SK-N-SH (cell line): ENCODE measurements at regions not wholly inside any gene's neighbourhood (a gene's known extent, or its start where the extent isn't known, plus 50 kb on each side); places are given as distances from the start of the nearest gene placed in this dataset.

Experiments used
- CTCF ChIA-PET: fragments of 300-600, 350-600 bp; formaldehyde crosslinking; extraction: SDS; loops from one replicate; lab custom pipeline; 2021; lab: Yijun Ruan, JAX
- POLR2A ChIA-PET: fragments of 350-600 bp; sonication (Branson Sonifier 250); formaldehyde crosslinking; extraction: SDS; loops from one replicate; lab custom pipeline; 2020; ENCODE audit warnings: antibody characterized with exemption, inconsistent platforms; lab: Yijun Ruan, JAX
- DNase-seq: peaks from one replicate; pipeline ENCODE4 v3.0.0; 2012
- H2AFZ ChIP-seq: fragments of 200-600 bp; sonication (generic); 2 replicates; pipeline ENCODE4 v1.8.1; 2016; ENCODE audit warnings: antibody characterized with exemption, mild to moderate bottlenecking, low read depth
- H3F3A ChIP-seq: fragments of 200-600 bp; sonication (generic); replicated peaks from 2 replicates; pipeline ENCODE3; 2016; ENCODE audit warnings: antibody characterized with exemption, mild to moderate bottlenecking; ENCODE audit not compliant: insufficient read depth
- H3K27ac ChIP-seq, 2 experiments: fragments of 200-500 bp in 1 of 2; fragments of 200-600 bp in 1 of 2; sonication (Bioruptor generic) in 1 of 2; sonication (generic), shearing (Covaris generic) in 1 of 2; 2 replicates each; pipeline versions ENCODE4 v1.5.1 to v1.6.1; 2014 to 2016; ENCODE audit warnings: low read depth in 2 of 2, inconsistent platforms in 1 of 2, low read length in 1 of 2, mild to moderate bottlenecking in 1 of 2, mixed read lengths in 1 of 2
- H3K27me3 ChIP-seq: fragments of 200-600 bp; sonication (generic), shearing (Covaris generic); 2 replicates; pipeline ENCODE4 v1.6.1; 2016; ENCODE audit warnings: mixed run types; ENCODE audit not compliant: insufficient read depth
- H3K36me3 ChIP-seq, 2 experiments: fragments of 200-500 bp in 1 of 2; fragments of 200-600 bp in 1 of 2; sonication (Bioruptor generic) in 1 of 2; sonication (generic) in 1 of 2; replicated peaks in 1 of 2; 2 replicates each; pipeline versions ENCODE3 to v1.5.1; 2014 to 2016; ENCODE audit warnings: low read length in 1 of 2, mild to moderate bottlenecking in 1 of 2; ENCODE audit not compliant: insufficient read depth in 2 of 2, control insufficient read depth in 1 of 2
- H3K4me1 ChIP-seq, 2 experiments: fragments of 200-500 bp in 1 of 2; fragments of 200-600 bp in 1 of 2; sonication (Bioruptor generic) in 1 of 2; sonication (generic), shearing (Covaris generic) in 1 of 2; 2 replicates each; pipeline versions ENCODE4 v1.5.1 to v1.6.1; 2014 to 2016; ENCODE audit warnings: low read depth in 1 of 2, low read length in 1 of 2, mixed run types in 1 of 2; ENCODE audit not compliant: insufficient read depth in 2 of 2, control insufficient read depth in 1 of 2
- H3K4me2 ChIP-seq: fragments of 200-600 bp; sonication (generic), shearing (Covaris generic); 2 replicates; pipeline ENCODE4 v1.6.1; 2017; ENCODE audit warnings: mixed run types
- H3K4me3 ChIP-seq, 2 experiments: fragments of 200-500 bp in 1 of 2; fragments of 200-600 bp in 1 of 2; sonication (Bioruptor generic) in 1 of 2; sonication (generic), shearing (Covaris generic) in 1 of 2; 2 replicates each; pipeline versions ENCODE4 v1.5.1 to v1.8.1; 2014 to 2016; ENCODE audit warnings: low read depth in 2 of 2, inconsistent platforms in 1 of 2, low read length in 1 of 2, mild to moderate bottlenecking in 1 of 2, mixed read lengths in 1 of 2, moderate library complexity in 1 of 2
- H3K79me2 ChIP-seq: fragments of 200-600 bp; sonication (generic); 2 replicates; pipeline ENCODE4 v1.8.1; 2017; ENCODE audit warnings: mild to moderate bottlenecking; ENCODE audit not compliant: insufficient read depth
- H3K9ac ChIP-seq: fragments of 200-600 bp; sonication (generic); 2 replicates; pipeline ENCODE4 v1.6.1; 2017; ENCODE audit warnings: mixed run types
- H3K9me2 ChIP-seq: fragments of 200-600 bp; sonication (generic); 2 replicates; pipeline ENCODE4 v1.6.1; 2017; ENCODE audit warnings: mixed run types
- H3K9me3 ChIP-seq: fragments of 200-600 bp; sonication (generic); 2 replicates; pipeline ENCODE4 v1.6.1; 2017; ENCODE audit warnings: mixed run types, mild to moderate bottlenecking, moderate library complexity
- H4K20me1 ChIP-seq: fragments of 200-600 bp; sonication (generic); 2 replicates; pipeline ENCODE4 v1.6.1; 2017; ENCODE audit warnings: mild to moderate bottlenecking, mixed run types; ENCODE audit not compliant: insufficient read depth
- CHD2 ChIP-seq: fragments of 150-350 bp; IDR thresholded peaks from 2 replicates; pipeline ENCODE4 v1.6.1; 2018; ENCODE audit warnings: low read length; ENCODE audit not compliant: partially characterized antibody
- CTCF ChIP-seq: fragments of 200-600 bp; sonication (generic); IDR thresholded peaks from 2 replicates; pipeline ENCODE4 v1.6.1; 2017; ENCODE audit warnings: antibody characterized with exemption, mild to moderate bottlenecking, moderate library complexity
- ELF1 ChIP-seq: IDR thresholded peaks from 2 replicates; pipeline ENCODE4 v1.4.0; 2012
- FOXM1 ChIP-seq: IDR thresholded peaks from 2 replicates; pipeline ENCODE4 v1.4.0; 2012; ENCODE audit warnings: low read depth, mild to moderate bottlenecking
- GABPA ChIP-seq: IDR thresholded peaks from 2 replicates; pipeline ENCODE4 v1.4.0; 2012; ENCODE audit warnings: low read depth, mild to moderate bottlenecking
- IRF3 ChIP-seq: fragments of 150-350 bp; IDR thresholded peaks from 2 replicates; pipeline ENCODE4 v1.6.1; 2016; ENCODE audit warnings: mild to moderate bottlenecking, low read depth, low read length
- MAX ChIP-seq: IDR thresholded peaks from 2 replicates; pipeline ENCODE4 v1.4.0; 2012; ENCODE audit warnings: low read depth
- MEF2A ChIP-seq: IDR thresholded peaks from 2 replicates; pipeline ENCODE4 v1.4.0; 2012; ENCODE audit warnings: low read depth, borderline replicate concordance
- NFIC ChIP-seq: IDR thresholded peaks from 2 replicates; pipeline ENCODE4 v1.4.0; 2012; ENCODE audit warnings: borderline replicate concordance
- NRF1 ChIP-seq: IDR thresholded peaks from 2 replicates; pipeline ENCODE4 v1.6.1; 2012; ENCODE audit warnings: low read depth, mild to moderate bottlenecking, low read length
- PBX3 ChIP-seq: IDR thresholded peaks from 2 replicates; pipeline ENCODE4; 2012
- POLR2AphosphoS5 ChIP-seq: IDR thresholded peaks from 2 replicates; pipeline ENCODE4 v1.6.1; 2012; ENCODE audit warnings: low read depth, low read length
- RAD21 ChIP-seq: IDR thresholded peaks from 2 replicates; pipeline ENCODE4 v1.6.1; 2012; ENCODE audit warnings: mild to moderate bottlenecking, low read length
- RCOR1 ChIP-seq: fragments of 150-350 bp; IDR thresholded peaks from 2 replicates; pipeline ENCODE4 v1.6.1; 2017; ENCODE audit warnings: antibody characterized with exemption, low read length
- RFX5 ChIP-seq: IDR thresholded peaks from 2 replicates; pipeline ENCODE4 v1.6.1; 2012; ENCODE audit warnings: mild to moderate bottlenecking, improper control_type of control experiment, low read length
- RXRA ChIP-seq: IDR thresholded peaks from 2 replicates; pipeline ENCODE4 v1.4.0; 2012; ENCODE audit warnings: low read depth, mild to moderate bottlenecking, borderline replicate concordance
- USF1 ChIP-seq: IDR thresholded peaks from 2 replicates; pipeline ENCODE4 v1.4.0; 2012; ENCODE audit warnings: low read depth, borderline replicate concordance
- USF2 ChIP-seq: fragments of 150-350 bp; IDR thresholded peaks from 2 replicates; pipeline ENCODE4 v1.6.1; 2017; ENCODE audit warnings: antibody characterized with exemption, low read length, low read depth, borderline replicate concordance
- WGBS: methylation state at CpG from one replicate; pipeline ENCODE4 v1.1.6; 2017; ENCODE audit warnings: low lambda C conversion rate; 5-methylcytosine and 5-hydroxymethylcytosine counted together

GRCh38 chr22:49448526-49448925 is 379.1 kb downstream of the BRD1 start (continued):
- TF ChIP-seq RAD21 (no peak), IRF3 (no peak)
- TF ChIP-seq, all 33 proteins: peak for 0

- Histone ChIP-seq H3K9me3 (no peaks in the 10 kb centered on the region), H3K4me1 (no peaks in the 10 kb centered on the region), H3K27ac (no peak overlapping the region), H3K36me3 (no peaks in the 10 kb centered on the region), H3F3A (no peaks in the 10 kb centered on the region)
- POLR2A ChIA-PET = no interaction called here
- TF ChIP-seq CTCF = no peak
- no peak for TF ChIP-seq RFX5
- TF ChIP-seq ELF1 = no peak
- TF ChIP-seq USF1 = no peak
- TF ChIP-seq CHD2 = no peak
- no peak for TF ChIP-seq RCOR1
- TF ChIP-seq POLR2AphosphoS5 = no peak
- no peak for TF ChIP-seq FOXM1
- no peak for TF ChIP-seq IRF3
- TF ChIP-seq MAX = no peak
- TF ChIP-seq USF2 = no peak
- no peak for TF ChIP-seq NRF1
- TF ChIP-seq GABPA = no peak
- TF ChIP-seq PBX3 = no peak
- TF ChIP-seq NFIC = no peak
- no peak for TF ChIP-seq MEF2A
- no peak for TF ChIP-seq RXRA
- TF ChIP-seq, all 33 proteins: peak for 0
- Histone ChIP-seq H3K4me3 (no peak overlapping the region), H4K20me1 (no peaks in the 10 kb centered on the region), H3K27me3 (peaks cover 5% of the 10 kb centered on the region; the same call in 1 of the 2 replicates), H3K4me2 (no peak overlapping the region), H2AFZ (no peak overlapping the region), H3K79me2 (no peaks in the 10 kb centered on the region), H3K9ac (no peak overlapping the region), H3K9me2 (no peaks in the 10 kb centered on the region)
- no peak for DNase-seq
- WGBS = 24% methylated on average over 10 of the region's 13 CpGs
- CTCF ChIA-PET = no interaction called here
Observed at GRCh38 chr22:49447837-49448236, 379.8 kb downstream of the BRD1 start.
